NOMO-1 treated with DMSO at 0.1 percent for 48 hours (cell line): ENCODE measurements at regions not wholly inside any gene's neighbourhood (a gene's known extent, or its start where the extent isn't known, plus 50 kb on each side); places are given as distances from the start of the nearest gene placed in this dataset.

Experiments
- DNase-seq: peaks from one replicate; lab custom pipeline; 2025; ENCODE audit not compliant: unreplicated experiment; lab: John Stamatoyannopoulos, UW

DNA sequence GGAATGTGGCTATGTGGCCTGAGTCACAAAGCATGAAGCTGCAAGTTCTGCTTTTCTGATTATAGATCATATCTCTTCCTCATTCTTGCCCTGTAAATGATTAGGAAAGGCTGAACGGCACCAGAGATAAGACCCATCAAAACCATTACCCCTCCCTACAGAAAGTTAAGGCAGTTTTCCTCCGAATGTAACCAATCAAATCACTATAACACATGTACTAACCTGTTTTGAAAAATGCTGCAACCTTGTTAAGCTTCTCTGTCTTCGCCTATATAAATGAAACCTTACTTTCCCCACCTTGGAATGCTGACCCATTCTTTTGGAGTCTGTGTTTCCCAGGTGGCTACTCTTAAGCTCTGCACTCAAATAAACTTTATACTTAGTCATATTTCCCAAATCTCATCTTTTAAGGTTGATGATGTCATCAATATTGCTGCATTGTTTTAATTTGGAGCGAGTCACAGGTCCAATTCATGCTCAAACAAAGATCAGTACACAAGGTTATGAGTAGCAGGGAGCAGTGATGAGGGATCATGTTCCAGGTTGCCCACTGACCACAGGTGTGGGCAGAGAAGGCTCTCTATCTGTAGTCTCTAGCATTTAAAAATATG lies 662.3 kb downstream of the IRS1 start:
- peak; percentile 93 for DNase-seq

DNA sequence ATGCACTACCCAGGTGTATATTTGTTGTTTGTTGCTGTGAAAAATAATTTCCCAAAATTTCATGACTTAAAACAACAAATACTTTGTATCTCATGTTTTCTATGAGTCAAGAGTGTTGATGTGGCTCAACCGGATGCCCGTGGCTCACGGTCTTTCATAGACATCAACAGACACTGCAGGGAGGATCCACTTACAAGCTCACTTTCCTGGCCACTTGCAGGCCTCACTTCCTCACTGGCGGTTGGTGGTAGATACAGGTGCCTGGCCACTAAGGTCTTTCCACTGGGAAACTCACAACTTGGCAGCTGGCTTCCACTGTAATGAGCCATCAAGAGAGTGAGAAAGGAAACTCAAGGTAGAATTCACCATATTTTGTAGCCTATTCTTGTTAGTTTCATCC lies 662.9 kb downstream of the IRS1 start:
- peak; percentile 92 for DNase-seq

DNA sequence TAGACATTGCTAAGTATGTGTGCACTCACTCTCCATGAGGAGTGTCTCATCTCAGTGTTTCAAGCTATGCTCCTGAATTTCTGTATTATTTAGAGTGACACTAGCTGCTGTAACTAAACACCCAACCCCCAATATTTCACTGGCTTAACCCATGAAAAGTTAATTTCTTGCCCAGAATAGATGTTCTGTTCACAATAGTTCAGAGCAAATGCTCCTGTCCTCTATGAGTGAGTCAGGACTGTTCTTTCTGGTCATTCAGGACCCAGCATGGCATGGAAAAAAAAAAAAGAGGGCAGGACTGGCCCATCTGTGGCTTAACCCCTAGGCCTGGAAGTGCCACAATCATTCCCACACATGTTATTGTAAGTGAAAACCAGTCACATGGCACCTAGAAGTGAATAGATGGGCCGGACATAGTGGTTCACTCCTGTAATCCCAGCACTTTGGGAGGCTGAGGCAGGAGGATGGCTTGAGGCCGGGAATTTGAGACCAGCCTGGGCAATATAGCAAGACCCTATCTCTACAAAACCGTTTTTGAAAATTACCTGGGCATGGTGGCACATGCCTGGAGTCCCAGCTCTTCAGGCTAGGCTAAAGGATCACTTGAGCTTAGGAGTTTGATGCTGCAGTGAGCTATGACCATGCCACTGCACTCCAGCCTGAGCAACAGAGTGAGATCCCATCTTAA lies 663.6 kb downstream of the IRS1 start:
- no peak for DNase-seq

DNA sequence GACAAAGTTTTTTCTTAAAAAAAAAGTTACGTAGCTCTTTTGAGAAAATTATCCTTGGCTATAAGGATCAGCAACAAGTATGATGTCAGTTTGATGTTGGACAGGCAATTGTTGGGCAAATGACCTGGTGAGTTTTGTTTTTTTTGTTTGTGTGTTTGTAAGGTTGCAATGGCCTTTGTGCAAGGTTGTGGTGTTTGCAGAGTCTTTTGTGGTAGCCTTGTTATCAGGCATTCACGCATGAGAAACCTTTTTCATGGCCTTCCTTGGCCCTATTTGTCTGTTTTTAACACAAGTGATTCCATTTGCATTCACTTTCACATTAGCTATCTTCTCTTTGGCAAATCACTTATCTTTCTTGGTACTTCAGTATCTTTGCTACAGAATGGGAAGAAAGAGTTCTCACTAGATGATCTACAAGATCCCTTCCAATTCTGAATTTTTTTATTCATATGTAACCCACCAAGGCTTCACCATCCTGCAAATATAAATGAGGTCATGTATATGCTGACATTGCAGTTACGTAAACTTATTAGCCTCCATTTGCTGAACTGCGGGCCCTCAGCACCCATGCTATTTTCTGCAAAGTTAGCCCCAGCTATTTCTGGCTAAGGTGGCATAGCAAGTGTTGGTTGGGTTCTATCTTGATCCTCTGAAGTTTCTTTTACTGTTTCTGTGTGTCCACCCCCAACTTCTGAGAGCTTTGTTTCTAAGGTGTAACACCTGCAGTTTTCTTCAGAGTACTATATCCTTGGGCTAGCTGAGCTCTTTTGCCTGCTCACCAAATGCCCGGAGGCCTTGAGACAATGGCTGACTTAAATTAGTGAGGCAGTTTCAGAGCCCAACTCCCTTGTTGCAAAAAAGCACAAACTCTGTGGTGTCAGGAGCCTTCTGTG lies 667.1 kb downstream of the IRS1 start:
- DNase-seq: no peak

DNA sequence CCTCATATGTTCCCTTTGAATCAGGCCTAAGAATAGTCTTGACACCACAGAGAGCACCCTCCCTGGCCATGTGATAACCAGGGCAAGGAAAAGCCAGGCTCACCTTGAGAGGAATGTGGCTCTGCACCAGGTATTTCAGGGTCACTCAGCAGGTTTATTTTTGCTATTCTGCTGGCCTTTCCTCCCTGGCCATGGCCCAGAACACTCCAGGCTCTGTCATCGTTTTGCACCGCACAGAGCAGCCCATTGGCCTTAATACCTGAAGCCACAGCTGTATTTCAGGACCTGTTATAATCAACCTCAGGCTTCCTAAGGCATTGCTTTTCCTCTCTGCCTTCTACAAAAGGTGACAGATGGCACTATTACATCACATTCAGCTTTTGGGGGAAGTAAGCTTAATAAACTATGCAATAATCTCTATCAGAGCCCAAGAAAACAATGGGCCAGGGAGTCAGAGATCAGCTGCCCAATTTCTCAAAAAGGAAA lies 668.3 kb downstream of the IRS1 start:
- DNase-seq: peak; percentile 35

DNA sequence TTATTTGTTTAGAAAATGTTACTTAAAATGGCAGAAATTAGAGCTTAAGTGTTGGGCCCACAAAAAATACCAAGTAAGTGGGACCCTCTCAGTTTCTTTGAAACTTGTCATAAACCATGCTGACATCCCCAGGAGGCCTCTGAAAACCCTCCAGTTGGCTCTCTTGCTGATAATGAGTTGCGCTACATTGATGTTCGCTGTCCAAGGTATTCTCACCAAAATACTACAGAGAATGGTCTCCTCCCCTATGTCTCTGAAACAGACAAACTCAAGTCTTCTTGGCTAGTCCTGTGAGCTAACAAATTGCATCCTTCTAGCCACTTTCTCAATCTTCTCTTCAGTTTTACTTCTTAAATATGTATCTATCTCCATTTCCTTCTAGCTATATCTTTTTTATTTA lies 669.4 kb downstream of the IRS1 start:
- peak; percentile 7 for DNase-seq

DNA sequence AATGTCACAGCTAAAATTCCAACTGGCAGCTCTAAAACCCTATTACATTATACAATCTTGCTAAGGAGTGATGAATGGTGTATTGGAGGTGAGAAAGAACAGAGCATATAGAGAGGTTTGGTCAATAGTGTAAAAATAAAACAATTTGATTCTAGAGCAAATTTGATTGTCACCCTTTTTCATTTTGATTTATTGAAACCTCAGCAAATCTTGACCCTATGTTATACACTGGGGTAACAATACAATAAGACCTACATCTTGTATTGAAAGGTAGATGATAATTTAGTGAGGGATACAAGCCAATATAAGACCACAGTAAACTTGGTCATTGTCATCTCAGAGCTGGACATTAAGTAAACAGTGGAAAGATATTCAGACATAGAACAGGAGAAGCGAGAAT lies 671.9 kb downstream of the IRS1 start:
- DNase-seq: no peak

DNA sequence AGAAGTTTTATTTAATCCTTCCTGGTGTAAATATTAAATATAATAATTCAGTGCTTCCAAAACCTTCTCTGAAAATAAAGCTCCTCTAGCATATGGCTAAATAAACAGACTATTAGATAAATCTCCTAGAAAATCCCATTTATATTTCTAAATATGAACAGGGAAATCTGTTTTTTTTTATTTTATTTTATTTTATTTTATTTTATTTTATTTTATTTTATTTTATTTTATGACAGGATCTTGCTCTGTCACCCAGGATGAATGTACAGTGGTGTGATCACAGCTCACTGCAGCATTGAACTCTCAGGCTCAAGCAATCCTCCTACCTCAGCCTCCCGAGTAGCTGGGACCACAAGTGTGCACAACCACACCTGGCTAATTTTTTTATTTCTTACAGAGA lies 673.5 kb downstream of the IRS1 start:
- DNase-seq: no peak

DNA sequence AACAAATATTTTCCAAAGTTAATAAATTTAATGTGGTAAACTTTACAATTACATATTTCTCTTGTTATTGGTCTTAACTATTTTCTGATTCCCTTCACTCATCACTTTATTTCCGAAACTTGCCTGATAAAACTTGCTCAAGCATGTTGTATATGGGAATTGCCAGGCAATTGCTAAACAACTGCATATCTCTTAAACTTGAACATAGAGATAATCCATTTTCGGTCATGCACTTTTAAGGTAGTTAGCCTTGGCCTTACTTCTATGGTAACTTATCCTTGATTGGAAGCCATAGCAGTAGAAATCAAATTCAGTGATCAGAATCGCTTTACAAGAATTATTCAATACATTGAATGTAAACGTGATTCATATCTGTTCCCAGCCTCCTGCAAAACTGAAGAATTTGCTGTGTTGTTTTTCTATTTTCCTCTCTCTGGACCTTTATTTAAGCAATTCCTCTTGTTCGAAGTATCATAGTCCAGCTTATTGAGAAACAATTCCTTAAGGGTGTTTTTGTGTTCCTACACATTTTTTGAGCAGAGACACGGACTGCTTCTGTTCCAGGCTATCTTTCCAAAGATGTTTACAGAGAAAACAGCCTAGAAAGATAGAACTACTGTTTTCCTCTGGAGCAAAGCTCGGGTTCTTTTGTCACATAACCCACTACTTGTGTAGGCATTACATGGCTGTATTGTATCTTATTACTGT lies 674.3 kb downstream of the IRS1 start:
- DNase-seq: no peak

DNA sequence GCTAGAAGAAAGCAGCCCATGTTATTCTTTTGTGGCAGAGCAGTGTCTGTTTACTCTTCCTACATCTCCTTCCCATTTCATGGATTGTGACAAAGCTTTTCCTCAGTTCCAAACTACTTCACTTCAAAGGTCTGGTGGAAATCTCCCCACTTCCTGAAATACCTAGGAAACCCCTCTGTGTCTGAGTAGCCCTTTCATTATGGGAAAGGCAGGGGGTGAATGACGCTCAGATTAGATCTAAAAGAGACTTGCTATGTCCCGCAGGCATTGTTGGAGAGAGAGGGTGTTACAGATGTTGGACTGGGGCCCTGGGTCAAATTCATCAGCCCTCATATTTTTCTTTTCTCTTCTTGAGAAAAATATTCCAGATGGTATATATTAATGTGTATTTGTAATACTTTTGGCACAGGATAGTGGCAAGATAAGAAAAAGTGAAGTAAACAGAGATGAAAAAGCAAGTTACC lies 675.0 kb downstream of the IRS1 start:
- DNase-seq: no peak

DNA sequence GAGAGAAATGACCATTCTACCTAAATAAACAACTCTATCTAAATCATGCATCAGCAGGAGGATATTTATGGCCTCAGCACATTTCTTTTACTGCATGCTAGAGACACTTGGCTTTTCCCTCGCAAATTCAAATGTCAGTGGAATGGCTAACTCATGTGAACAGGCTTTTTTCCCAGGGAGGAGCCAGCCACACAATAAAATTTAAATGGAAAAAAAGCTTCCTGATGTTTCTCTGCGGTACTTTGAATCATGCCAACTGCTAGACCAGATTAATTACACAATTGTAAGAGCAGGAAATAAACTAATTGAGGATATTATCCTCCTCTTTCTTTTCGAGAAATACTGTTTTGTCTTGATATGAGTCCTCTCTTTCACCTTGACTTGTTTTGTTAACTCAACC lies 676.3 kb downstream of the IRS1 start:
- DNase-seq: no peak

DNA sequence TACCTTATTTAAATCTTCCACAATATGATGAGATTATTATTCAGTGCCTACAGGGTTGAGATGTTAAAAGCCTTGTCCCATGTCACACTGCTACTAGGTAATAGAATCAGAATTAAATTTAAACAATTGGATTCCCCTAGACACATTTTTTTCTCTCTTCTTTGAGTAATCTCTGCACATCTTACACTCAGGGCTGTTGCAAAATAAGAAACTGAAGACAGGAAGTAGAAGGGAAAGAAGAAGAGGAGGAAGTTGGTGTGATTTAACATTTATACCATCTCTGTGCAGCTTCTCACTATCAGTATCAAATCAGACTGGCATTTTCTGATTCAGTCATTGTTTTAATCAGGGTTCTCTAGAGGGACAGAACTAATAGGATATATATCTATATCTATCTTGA lies 677.6 kb downstream of the IRS1 start:
- DNase-seq: peak; percentile 87

DNA sequence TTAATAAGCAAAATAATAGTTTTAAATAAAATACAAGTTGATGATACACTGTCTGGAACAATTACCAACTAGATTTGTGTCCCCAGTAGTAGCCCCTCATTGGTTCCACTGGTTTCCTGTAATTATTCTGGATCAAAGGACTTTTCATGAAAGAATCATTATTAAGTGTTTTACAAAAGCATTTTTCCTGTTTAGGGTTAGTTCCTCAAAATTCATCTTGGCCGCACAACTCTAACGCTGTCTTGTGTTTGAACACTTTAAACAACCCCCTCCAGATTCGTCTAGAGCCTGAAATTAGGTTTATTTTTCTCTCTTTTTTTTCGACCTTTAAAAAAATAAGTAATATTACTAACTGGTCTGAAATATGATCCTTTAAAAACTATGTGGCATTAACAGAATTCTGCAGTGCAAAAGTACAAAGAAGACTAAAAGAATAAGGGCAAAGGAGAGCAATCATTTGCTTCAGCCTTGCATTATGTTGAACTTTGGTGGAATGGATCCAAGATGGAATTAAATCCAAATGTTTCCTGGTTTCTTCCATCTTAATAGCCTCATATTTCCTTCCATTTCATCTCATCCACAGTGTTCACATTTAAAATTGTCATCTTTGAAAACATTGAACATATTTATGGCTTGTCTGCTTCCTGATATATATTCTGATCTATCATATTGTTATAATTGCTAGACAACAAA lies 678.4 kb downstream of the IRS1 start:
- peak; percentile 46 for DNase-seq

DNA sequence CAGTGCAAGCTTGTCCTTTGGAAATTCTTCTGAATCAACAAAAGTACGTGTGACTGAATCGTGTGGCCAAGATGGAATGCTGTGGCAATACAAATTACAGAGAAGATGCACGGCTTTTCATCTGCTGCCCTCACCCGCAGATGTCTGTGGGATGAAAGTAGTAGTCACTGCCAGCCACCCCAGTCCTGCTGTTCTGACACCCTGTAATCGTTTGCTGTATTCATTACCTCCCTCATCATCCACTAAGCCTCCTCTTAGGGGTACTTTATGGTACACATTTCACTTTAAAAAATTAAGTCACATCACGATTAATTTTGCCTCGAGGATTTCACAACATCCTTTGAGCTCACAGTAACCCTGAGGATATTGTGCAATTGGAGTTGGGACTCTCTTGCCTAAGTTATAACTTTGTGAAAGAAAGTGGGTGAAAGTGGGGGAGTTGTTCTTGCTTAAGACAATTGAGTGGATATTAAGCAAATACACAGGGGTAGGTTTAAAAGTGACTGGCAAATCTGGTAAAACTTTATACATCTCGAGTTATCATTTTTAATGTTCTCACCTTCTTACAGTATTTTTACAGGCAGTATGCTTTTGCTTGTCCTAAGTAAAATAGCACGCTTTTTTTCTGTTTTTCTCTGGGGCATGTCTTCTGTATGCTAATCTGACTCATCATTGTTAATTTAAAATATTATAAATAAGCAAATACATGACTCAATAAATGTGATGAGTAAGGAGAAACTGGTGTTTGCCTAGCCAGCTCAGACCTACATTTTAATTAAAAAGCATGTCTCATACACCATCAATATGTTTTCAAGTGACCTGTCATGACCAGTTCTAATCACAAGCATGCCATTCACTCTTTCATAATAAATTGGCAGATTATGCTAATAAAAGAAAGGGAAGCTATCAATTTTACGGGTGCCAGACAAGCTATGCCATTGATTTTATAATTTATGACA lies 680.9 kb downstream of the IRS1 start:
- DNase-seq: peak; percentile 93

DNA sequence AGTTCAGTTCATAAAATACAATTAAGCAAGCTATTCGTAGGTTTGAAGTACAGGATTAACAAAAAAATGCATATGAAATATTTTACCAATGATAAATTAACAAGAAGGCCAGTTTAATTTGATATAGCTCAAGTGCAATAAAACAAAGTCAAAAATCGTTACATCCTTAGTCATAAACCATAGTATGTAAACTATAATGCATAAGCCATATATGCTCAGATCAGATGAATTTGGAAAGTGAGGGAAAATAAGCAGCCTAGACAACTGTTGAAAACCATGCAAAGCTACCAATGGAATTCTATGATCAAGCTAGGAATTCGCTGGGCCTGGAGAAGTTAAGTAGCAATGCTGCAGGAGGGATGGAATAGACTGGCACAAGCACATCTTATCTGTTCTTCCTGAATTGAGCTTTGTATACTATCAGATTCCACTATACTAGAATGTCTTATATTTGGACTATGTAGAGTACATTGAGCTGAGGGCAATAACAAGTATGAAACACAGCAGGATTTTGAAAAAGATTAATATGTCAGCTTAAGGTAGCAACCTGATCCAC lies 682.0 kb downstream of the IRS1 start:
- DNase-seq: no peak

DNA sequence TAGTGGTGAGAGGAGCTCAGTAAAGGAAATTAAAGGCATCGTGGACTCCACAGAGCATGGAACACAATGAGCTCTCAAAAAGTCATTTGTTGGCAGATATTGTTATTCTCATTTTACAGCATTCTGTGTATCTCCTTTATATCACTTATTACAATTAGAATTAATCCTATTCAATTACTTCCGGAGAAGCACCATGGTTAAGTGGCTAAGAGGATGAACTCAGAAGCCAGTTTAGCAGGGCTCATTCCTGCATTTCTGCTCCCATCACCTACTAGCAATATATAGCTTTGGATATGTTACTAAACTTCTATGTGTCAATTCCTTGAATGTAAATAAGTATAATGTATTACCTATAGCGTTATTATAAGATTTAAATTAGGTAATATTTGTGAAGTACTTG lies 683.3 kb downstream of the IRS1 start:
- DNase-seq: no peak

DNA sequence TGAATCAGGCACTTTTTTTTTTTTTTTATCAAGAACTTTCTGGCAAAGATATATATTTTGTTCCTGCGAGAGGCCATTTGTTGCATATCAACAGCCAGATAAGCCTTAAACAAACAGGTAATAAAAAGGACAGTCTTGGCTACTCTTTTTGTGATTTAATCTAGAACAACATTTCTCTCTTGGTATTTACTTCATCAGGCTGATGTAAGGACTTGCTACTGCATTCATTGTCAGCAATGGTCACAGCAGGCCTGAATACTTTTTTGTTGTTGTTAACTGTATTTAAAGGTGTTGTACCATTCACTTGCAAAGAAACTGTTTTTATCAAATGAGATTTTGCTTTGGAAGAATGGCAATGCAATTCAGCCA lies 683.8 kb downstream of the IRS1 start:
- no peak for DNase-seq

DNA sequence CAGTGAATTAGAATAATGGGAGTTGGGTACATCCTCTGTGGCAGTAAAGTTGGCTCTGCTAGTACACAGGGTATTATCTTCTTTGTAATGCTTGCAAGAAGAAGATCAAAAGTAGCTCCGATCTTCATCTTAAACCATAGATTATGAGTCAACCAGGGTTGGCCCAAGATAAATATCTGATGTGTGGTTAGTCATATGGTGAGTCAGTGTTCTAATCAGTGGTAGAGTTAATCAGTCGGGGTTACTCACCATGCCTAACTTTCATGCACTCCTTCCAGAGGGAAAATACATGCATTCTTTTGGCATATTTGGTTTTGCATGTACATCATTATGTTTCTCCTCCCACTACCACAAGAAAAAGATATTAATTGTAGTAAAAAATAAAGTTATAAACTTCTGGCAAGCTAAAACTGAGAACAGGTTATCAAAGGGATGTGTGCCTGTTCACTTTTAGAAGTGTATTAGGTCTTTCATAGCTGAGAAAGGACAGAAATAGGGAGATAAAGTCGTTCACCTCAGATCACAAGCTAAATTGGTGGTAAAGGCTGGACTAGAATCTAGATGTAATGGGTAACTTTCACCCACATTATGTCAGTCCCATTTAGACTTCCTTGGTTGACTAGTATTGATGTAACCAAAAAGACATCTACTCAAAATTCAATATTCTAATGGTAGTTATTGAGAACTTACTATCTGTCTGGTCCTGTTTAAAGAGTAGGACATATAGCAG lies 684.4 kb downstream of the IRS1 start:
- DNase-seq: peak; percentile 57

DNA sequence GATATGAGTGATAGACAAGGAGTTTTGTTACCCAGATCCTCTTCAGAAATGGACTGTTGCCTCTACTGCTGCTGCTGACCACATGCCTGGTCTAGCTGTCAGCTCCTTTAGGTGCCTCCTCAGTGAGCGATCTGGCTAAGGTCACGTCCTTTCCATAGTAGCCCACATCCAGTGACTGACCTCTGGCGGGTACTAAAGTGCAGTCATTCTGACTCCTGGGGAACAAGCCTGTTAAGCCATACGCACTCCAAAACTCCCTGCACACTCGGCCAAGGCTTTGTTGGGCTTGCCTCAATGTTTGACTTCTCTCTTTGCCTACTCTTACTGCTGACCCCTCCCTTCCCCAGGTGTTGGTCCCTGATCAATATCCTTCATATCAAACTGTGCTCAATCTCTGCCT lies 685.2 kb downstream of the IRS1 start:
- DNase-seq: no peak
